Coronary artery (tissue), 2 donors: ENCODE measurements at regions not wholly inside any gene's neighbourhood (a gene's known extent, or its start where the extent isn't known, plus 50 kb on each side); places are given as distances from the start of the nearest gene placed in this dataset.
"Not testable (repeated sequence)": the region's sequence is repeated elsewhere in the genome, so short reads cannot be mapped to it uniquely, and the experiment has no call there.

Experiments
- DNase-seq: peaks from one replicate; pipeline ENCODE4 v3.0.0-alpha.2; 2017; ENCODE audit warnings: low spot score
- H3K27ac ChIP-seq, 2 donors: fragments of 200-600 bp; sonication (generic); one replicate each; pipeline ENCODE4 v1.5.1; 2016 to 2019
- H3K4me3 ChIP-seq: fragments of 200-600 bp; sonication (generic); 2 replicates; pipeline ENCODE4 v1.5.1; 2016; ENCODE audit warnings: mild to moderate bottlenecking, moderate library complexity
- TF ChIP-seq, protein P1 (sequence below): fragments of 200-600 bp; sonication (generic); IDR thresholded peaks from one replicate; pipeline ENCODE4 v1.5.1; 2019; ENCODE audit warnings: antibody characterized with exemption

GRCh38 chr13:37475966-37476365, 122.6 kb downstream of the POSTN start:
- TF ChIP-seq, protein P1, sequence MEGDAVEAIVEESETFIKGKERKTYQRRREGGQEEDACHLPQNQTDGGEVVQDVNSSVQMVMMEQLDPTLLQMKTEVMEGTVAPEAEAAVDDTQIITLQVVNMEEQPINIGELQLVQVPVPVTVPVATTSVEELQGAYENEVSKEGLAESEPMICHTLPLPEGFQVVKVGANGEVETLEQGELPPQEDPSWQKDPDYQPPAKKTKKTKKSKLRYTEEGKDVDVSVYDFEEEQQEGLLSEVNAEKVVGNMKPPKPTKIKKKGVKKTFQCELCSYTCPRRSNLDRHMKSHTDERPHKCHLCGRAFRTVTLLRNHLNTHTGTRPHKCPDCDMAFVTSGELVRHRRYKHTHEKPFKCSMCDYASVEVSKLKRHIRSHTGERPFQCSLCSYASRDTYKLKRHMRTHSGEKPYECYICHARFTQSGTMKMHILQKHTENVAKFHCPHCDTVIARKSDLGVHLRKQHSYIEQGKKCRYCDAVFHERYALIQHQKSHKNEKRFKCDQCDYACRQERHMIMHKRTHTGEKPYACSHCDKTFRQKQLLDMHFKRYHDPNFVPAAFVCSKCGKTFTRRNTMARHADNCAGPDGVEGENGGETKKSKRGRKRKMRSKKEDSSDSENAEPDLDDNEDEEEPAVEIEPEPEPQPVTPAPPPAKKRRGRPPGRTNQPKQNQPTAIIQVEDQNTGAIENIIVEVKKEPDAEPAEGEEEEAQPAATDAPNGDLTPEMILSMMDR: no peak
- H3K27ac ChIP-seq: no peak overlapping the region
- DNase-seq: no peak
- no peak overlapping the region for H3K4me3 ChIP-seq

- TF ChIP-seq, protein P1: no peak
- H3K27ac ChIP-seq: no peak overlapping the region
- no peak for DNase-seq
- no peak overlapping the region for H3K4me3 ChIP-seq
Observed at GRCh38 chr13:37475151-37475550, 123.4 kb downstream of the POSTN start.

GRCh38 chr13:37473035-37473434, 125.5 kb downstream of the POSTN start:
- H3K27ac ChIP-seq: no peak overlapping the region
- TF ChIP-seq, protein P1: no peak
- no peak overlapping the region for H3K4me3 ChIP-seq
- DNase-seq: no peak

DNA sequence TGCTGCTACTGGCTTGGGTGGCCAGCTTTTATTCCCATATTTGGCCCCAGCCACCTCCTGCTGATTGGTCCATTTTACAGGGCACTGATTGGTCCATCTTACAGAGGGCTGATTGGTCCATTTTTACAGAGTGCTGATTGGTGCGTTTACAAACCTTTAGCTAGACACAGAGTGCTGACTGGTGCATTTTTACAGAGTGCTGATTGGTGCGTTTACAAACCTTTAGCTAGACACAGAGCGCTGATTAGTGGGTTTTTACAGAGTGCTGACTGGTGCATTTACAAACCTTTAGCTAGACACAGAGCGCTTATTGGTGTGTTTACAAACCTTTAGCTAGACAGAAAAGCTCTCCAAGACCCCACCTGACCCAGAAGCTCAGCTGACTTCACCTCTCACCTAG, 126.3 kb downstream of the POSTN start:
- not testable (repeated sequence) for H3K27ac ChIP-seq, H3K4me3 ChIP-seq, DNase-seq

DNA sequence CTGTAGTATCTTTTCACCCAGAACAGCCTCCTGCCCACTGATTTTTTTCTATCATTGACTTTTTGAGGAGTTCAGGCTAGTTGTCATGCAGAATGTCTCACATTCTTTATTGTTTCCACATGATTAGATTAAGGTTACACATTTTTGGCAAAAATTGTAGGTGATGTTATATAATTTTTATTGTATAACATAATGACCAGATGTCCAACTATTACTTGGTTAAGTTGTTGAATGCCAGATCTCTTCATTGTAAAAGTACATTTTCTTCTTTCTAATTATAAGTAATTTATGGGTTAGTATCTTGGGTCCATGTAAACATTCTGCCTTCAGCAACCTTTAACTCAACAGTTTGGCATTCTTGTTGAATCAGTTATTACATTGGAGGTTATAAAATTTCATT, 138.4 kb downstream of the POSTN start:
- H3K27ac ChIP-seq: no peak overlapping the region
- DNase-seq: no peak
- TF ChIP-seq, protein P1: no peak
- H3K4me3 ChIP-seq: no peak overlapping the region

DNA sequence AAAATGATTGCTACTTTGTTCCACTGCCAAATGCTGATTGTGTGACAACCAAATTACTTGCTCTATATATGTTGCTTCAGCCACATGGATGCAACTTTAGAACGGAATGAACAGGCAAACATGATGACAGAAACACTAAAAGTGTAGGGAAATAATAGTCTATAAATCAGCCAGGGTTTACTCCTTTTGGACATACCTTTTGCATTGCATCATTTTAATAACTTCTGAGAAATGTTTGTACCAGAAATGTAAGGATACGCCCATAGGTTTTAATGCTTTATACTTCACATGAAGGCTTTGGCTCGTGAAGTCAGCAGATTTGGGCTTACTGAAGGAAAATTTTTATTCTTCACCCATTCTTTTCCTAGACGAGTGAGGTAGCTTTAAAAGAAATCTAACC, 141.0 kb downstream of the POSTN start:
- Histone ChIP-seq H3K27ac (no peak overlapping the region), H3K4me3 (no peak overlapping the region)
- TF ChIP-seq, protein P1: no peak
- DNase-seq: no peak

GRCh38 chr13:37456506-37456905, 142.1 kb downstream of the POSTN start:
- H3K27ac ChIP-seq: no peak overlapping the region
- TF ChIP-seq, protein P1: no peak
- no peak for DNase-seq
- H3K4me3 ChIP-seq: no peak overlapping the region

DNA sequence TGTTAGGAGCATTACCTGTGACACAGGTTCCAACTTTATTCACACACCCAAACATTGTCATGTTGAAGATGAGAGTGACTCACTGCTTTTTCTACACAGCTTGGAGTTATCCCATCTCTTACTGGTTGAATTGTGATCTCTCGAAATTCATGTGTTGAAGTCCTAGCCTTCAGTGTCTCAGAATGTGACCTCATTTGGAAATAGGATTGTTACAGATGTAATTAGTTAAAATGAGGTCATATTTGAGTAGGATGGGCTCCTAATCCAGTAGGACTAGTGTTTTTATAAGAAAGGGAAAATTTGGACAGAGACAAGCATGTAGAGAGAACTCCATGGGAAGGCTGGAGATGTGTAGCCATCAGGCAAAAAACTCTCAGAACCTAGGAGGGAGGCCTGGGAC, 142.5 kb downstream of the POSTN start:
- TF ChIP-seq, protein P1: no peak
- no peak overlapping the region for H3K27ac ChIP-seq
- no peak for DNase-seq
- no peak overlapping the region for H3K4me3 ChIP-seq
